ENCODE measurements at regions not wholly inside any gene's neighbourhood (a gene's known extent, or its start where the extent isn't known, plus 50 kb on each side); places are given as distances from the start of the nearest gene placed in this dataset.

- DNase-seq (ENCODE audit: low read depth), result no peak
These were observed 537.5 kb upstream of the WWC1 start for GRCh38 chr5:167753725-167754490.

GRCh38 chr5:167754501-167755021 lies 536.9 kb upstream of the WWC1 start:
- peak; percentile 70 for DNase-seq (ENCODE audit: low read depth)

- DNase-seq (ENCODE audit: low read depth), result no peak
These were observed 536.0 kb upstream of the WWC1 start for GRCh38 chr5:167755420-167755819.

- peak; percentile 81 for DNase-seq (ENCODE audit: low read depth)
These were observed 532.2 kb upstream of the WWC1 start for GRCh38 chr5:167759057-167759821.

GRCh38 chr5:167763772-167764171 lies 527.7 kb upstream of the WWC1 start:
- DNase-seq (ENCODE audit: low read depth), result peak; percentile 88

GRCh38 chr5:167764641-167765289 lies 526.7 kb upstream of the WWC1 start:
- DNase-seq (ENCODE audit: low read depth), result no peak

GRCh38 chr5:167765352-167765751 lies 526.1 kb upstream of the WWC1 start:
- DNase-seq (ENCODE audit: low read depth), result no peak

- no peak for DNase-seq (ENCODE audit: low read depth)
These were observed 524.5 kb upstream of the WWC1 start for GRCh38 chr5:167766957-167767356.

- DNase-seq (ENCODE audit: low read depth), result peak; percentile 51
These were observed 523.6 kb upstream of the WWC1 start for GRCh38 chr5:167767795-167768194.

- no peak for DNase-seq (ENCODE audit: low read depth)
These were observed 521.5 kb upstream of the WWC1 start for GRCh38 chr5:167769846-167770413.

GRCh38 chr5:167770461-167770860 lies 521.0 kb upstream of the WWC1 start:
- peak; percentile 88 for DNase-seq (ENCODE audit: low read depth)

- DNase-seq (ENCODE audit: low read depth), result no peak
These were observed 519.9 kb upstream of the WWC1 start for GRCh38 chr5:167771571-167771970.

GRCh38 chr5:167773668-167774301 lies 517.7 kb upstream of the WWC1 start:
- no peak for DNase-seq (ENCODE audit: low read depth)

GRCh38 chr5:167777746-167778145 lies 513.7 kb upstream of the WWC1 start:
- DNase-seq (ENCODE audit: low read depth), result peak; percentile 87

- no peak for DNase-seq (ENCODE audit: low read depth)
These were observed 513.2 kb upstream of the WWC1 start for GRCh38 chr5:167778228-167778627.

- DNase-seq (ENCODE audit: low read depth), result no peak
These were observed 511.8 kb upstream of the WWC1 start for GRCh38 chr5:167779644-167780043.

- DNase-seq (ENCODE audit: low read depth), result no peak
These were observed 511.3 kb upstream of the WWC1 start for GRCh38 chr5:167780177-167780576.

GRCh38 chr5:167783145-167783817 lies 508.2 kb upstream of the WWC1 start:
- DNase-seq (ENCODE audit: low read depth), result no peak

- no peak for DNase-seq (ENCODE audit: low read depth)
These were observed 506.3 kb upstream of the WWC1 start for GRCh38 chr5:167785106-167785505.

- DNase-seq (ENCODE audit: low read depth), result no peak
These were observed 505.5 kb upstream of the WWC1 start for GRCh38 chr5:167785901-167786300.

- peak; percentile 57 for DNase-seq (ENCODE audit: low read depth)
These were observed 504.4 kb upstream of the WWC1 start for GRCh38 chr5:167786871-167787578.
